Glutamatergic neuron (in vitro differentiated cells): ENCODE measurements at regions not wholly inside any gene's neighbourhood (a gene's known extent, or its start where the extent isn't known, plus 50 kb on each side); places are given as distances from the start of the nearest gene placed in this dataset.

Experiments
- DNase-seq: peaks from one replicate; pipeline ENCODE4 v3.0.0; 2022
- H3K27ac Mint-ChIP-seq: one replicate; pipeline ENCODE4 v1.8.0; 2020; ENCODE audit warnings: mild to moderate bottlenecking, mixed read lengths, inconsistent platforms; ENCODE audit not compliant: unreplicated experiment
- H3K27me3 Mint-ChIP-seq: one replicate; pipeline ENCODE4 v1.8.0; 2020; ENCODE audit warnings: mild to moderate bottlenecking, moderate library complexity, mixed read lengths, inconsistent platforms; ENCODE audit not compliant: unreplicated experiment
- H3K36me3 Mint-ChIP-seq: one replicate; pipeline ENCODE4 v1.8.0; 2020; ENCODE audit warnings: mild to moderate bottlenecking, mixed read lengths, inconsistent platforms; ENCODE audit not compliant: unreplicated experiment
- H3K4me1 Mint-ChIP-seq: one replicate; pipeline ENCODE4 v1.8.0; 2020; ENCODE audit warnings: mild to moderate bottlenecking, low read depth, mixed read lengths, inconsistent platforms; ENCODE audit not compliant: unreplicated experiment
- H3K4me3 Mint-ChIP-seq: one replicate; pipeline ENCODE4 v1.8.0; 2020; ENCODE audit warnings: mild to moderate bottlenecking, mixed read lengths, inconsistent platforms; ENCODE audit not compliant: unreplicated experiment
- H3K9me3 Mint-ChIP-seq: one replicate; pipeline ENCODE4 v1.8.0; 2020; ENCODE audit warnings: mild to moderate bottlenecking, moderate library complexity, mixed read lengths, inconsistent platforms; ENCODE audit not compliant: unreplicated experiment
- CTCF ChIP-seq: fragments of 200-600 bp; sonication (generic); IDR thresholded peaks from one replicate; pipeline ENCODE4 v1.5.0; 2021; ENCODE audit not compliant: partially characterized antibody, unreplicated experiment

- Mint-ChIP-seq H3K4me3 (no peak overlapping the region), H3K4me1 (peaks cover 11% of the 10 kb centered on the region), H3K36me3 (no peaks in the 10 kb centered on the region), H3K9me3 (peaks cover 3% of the 10 kb centered on the region), H3K27me3 (no peaks in the 10 kb centered on the region), H3K27ac (no peak overlapping the region)
- TF ChIP-seq CTCF, result no peak
- DNase-seq, result no peak
Measured at GRCh38 chr12:107557589-107558100, 128.0 kb upstream of the PWP1 start.

- peaks cover 3% of the 10 kb centered on the region for H3K9me3 Mint-ChIP-seq
- H3K27ac Mint-ChIP-seq, result no peak overlapping the region
- no peaks in the 10 kb centered on the region for H3K36me3 Mint-ChIP-seq
- no peak for DNase-seq
- TF ChIP-seq CTCF, result no peak
- H3K27me3 Mint-ChIP-seq, result no peaks in the 10 kb centered on the region
- H3K4me1 Mint-ChIP-seq, result peaks cover 11% of the 10 kb centered on the region
- no peak overlapping the region for H3K4me3 Mint-ChIP-seq
Measured at GRCh38 chr12:107558141-107558815, 127.3 kb upstream of the PWP1 start.

GRCh38 chr12:107558816-107559382 lies 126.7 kb upstream of the PWP1 start:
- TF ChIP-seq CTCF, result no peak
- H3K4me1 Mint-ChIP-seq, result peaks cover 11% of the 10 kb centered on the region
- H3K4me3 Mint-ChIP-seq, result no peak overlapping the region
- H3K27me3 Mint-ChIP-seq, result no peaks in the 10 kb centered on the region
- no peak for DNase-seq
- H3K9me3 Mint-ChIP-seq, result peaks cover 3% of the 10 kb centered on the region
- no peak overlapping the region for H3K27ac Mint-ChIP-seq
- H3K36me3 Mint-ChIP-seq, result no peaks in the 10 kb centered on the region

GRCh38 chr12:107560165-107560898 lies 125.3 kb upstream of the PWP1 start:
- Mint-ChIP-seq H3K4me1 (peaks cover 11% of the 10 kb centered on the region), H3K27me3 (no peaks in the 10 kb centered on the region), H3K36me3 (no peaks in the 10 kb centered on the region), H3K27ac (no peak overlapping the region), H3K9me3 (peaks cover 3% of the 10 kb centered on the region), H3K4me3 (no peak overlapping the region)
- TF ChIP-seq CTCF, result no peak
- DNase-seq, result no peak

GRCh38 chr12:107560899-107561285 lies 124.7 kb upstream of the PWP1 start:
- TF ChIP-seq CTCF, result no peak
- H3K4me1 Mint-ChIP-seq, result peaks cover 11% of the 10 kb centered on the region
- no peak overlapping the region for H3K27ac Mint-ChIP-seq
- no peak overlapping the region for H3K4me3 Mint-ChIP-seq
- H3K9me3 Mint-ChIP-seq, result peaks cover 3% of the 10 kb centered on the region
- no peaks in the 10 kb centered on the region for H3K36me3 Mint-ChIP-seq
- no peak for DNase-seq
- H3K27me3 Mint-ChIP-seq, result no peaks in the 10 kb centered on the region
